ENCODE measurements at regions not wholly inside any gene's neighbourhood (a gene's known extent, or its start where the extent isn't known, plus 50 kb on each side); places are given as distances from the start of the nearest gene placed in this dataset.

DNA sequence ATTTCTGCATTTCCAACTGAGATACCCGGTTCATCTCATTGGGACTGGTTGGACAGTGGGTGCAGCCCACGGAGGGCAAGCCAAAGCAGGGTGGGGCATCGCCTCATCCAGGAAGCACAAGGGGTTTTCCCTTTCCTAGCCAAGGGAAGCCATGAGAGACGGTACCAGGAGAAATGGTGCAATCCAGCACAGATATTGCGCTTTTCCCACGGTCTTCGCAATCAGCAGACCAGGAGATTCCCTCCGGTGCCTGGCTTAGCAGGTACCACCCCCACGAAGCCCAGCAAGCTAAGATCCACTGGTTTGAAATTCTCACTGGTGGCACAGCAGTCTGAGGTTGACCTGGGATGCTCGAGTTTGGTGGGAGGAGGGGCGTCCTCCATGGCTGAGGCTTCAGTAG lies 527.0 kb downstream of the TLE1 start:
- no peak for DNase-seq

DNA sequence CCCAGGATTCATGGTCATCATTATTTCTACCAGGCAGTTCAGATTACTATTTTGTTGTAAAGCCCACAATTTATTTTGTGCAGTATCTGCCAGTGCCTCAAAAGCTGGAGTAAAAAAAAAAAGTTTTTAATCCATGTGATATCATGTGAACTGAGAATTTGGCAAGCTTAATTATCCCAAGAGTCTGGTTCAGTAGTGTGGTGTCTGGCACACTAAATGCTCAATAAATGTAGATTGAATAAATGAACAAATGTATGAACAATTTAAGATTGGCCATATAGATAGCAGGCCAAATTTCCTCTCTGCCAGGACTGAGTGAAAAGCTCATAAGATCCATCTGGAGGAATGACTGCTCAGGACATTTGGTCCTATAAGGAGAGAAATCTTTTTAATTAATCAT lies 533.0 kb downstream of the TLE1 start:
- DNase-seq: no peak

DNA sequence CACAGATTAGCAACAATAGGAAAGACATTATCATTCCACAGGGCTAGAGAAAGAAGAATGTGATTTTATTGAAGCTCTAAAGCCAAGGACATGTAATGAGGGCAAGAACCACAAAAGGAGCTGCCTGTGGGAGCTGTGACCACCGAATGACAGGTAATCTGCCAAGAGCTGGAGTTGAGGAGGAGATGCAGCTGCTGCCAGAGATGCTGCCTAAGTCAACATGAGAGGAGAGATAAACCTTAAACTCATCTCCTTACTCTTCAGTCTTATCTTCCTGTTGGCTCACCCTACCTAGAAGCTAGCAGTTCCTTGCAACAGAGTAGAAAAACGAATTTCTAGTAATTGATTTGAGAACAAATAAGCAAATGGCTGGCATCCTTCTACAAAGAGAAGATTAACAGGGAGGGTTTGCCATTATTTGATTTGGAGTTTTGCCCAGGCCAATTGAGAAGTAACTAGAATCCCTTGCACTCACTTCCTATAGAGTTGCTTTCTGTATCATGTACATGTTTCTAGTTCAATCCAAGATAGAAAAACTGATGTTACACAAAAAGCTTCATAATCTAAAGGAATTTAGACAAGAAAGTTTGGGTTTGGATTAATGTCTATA lies 539.2 kb downstream of the TLE1 start:
- no peak for DNase-seq

DNA sequence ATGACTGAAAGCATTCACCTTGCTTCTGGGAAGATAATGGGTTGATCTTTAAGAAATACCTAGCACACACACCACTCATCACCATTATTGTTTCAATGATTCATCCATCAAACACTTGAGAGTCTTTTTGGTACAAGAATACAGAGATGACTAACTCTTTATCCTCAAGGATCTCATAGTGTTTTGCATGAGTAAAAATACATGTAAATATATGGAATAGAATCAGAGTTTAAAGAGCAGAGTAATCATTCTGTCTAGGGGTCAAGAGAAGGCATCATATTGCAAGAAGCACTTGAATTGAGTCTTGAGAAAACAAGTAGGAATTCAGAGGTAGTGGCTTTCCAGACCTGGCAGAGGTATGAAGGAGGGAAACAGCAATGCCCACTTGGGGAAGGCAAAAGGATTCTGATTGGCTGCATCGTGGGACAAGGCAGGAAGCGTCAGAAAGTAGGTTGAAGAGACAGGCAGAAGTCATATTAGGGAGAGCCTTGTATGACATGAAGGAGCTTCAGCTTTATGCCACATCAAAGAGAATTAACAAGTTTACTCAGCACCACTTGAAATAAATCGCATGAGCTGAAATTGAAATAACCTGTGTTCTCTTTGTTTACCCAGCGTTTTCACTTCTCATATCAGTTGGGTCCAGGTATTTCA lies 542.5 kb downstream of the TLE1 start:
- DNase-seq: no peak

DNA sequence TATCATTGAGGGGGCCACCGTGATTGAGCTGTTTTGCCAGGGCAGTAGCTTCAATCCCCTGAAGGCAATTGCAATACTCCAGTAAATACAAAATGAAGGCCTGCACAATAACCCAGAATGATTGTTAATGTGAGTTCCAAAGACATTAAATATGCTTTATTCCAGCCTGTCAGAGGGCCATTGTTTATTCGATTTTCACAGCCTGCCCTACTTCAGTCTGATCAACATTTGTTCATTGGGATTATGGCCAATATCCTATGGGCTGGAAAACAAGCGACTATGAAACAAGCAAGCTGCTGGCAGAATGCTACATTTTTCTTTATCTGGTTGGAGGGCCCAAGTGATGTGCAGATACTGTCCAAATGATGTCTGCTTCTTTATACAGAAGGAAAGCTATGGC lies 543.1 kb downstream of the TLE1 start:
- no peak for DNase-seq

DNA sequence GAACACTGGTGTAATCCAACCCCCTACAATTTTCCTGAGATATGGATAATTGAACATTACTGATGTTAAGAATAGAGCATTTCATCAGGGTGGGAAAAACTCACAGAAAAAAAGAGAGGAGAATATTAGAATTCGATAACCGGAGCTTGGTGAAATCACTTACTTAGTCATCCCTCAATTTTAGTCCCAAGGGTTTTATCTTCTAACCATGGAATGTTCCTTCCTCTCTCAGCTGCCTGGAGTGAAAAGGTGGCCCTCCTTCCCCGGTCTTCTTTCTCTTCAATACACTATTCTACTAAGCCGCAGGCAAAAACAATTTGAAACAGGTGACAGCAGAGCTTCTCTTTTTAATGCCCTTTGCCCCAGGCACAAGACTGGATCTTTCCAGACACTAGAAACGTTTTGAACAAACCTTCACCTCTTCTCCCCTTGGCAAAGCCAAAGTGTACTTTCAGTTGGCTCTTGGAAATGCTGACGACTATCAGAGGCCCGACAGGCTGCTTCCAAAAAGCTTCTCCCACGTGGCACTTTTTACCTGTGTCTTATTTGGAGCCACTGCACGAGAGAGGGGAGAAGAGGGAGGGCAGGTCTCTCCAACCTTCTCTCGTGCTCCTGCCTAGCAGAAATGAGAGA lies 543.9 kb downstream of the TLE1 start:
- no peak for DNase-seq

DNA sequence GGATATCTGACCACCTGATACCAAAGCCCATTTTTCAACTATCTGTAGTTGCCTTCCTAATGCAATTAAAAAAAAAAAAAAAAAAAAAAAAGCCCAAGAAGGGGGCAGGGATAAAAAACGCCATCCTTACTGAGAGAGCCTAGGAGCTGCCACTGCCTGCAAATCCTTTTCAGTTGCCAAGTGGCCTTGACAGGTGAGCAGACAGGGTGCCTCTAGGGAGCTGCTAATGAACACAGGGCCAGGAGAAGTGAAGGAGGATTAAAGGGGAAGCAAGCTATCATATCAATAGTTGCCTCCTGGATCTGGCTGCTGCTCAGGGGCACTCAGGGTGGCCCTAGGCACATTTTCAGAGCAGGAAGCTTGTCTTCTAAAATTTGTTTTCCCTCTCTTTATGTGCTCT lies 547.4 kb downstream of the TLE1 start:
- no peak for DNase-seq

DNA sequence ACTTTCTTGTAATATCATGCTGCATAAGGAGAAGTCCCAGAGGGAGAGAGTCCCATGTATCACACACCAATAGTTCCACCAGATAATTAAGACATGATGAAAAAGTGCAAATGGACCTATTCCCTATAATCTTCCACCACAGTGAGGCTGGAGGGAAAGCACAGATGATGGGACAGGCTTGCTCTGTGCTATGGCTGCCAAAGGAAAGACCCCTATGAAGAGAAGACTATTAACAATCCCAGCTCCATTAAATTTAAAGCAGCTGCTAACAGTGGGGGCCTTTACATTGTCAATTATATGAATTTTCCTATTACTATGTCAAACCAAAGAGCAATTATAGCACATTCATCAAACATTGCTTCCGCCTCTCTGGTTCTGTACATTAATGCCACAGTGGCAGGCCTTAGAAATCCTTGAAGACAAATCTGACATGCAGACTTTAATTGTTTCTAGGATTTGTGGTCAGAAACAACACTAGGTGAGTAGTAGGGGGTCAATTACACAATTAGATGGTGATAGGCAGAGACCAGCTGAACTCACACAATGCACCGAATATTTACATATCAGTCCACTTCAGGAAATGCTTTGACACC lies 551.3 kb downstream of the TLE1 start:
- no peak for DNase-seq

DNA sequence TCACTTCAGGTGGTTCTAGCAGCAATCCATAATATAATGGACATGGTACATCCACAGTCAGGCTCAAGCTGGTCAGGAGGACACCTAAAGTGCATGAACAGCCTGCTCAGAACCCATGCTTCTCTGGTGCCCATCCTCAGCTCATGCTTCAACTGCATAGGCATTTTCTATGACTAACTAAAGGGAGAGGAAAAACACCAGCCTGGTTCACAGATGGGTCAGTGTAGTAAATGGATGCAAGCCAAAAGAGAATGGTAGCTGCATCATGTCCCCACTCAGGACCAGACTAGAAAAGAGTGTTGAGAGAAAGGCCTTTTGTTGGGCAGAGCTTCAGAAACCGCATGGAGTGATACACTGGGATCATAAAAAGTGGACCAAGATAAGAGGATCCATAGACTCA lies 556.6 kb downstream of the TLE1 start:
- no peak for DNase-seq

DNA sequence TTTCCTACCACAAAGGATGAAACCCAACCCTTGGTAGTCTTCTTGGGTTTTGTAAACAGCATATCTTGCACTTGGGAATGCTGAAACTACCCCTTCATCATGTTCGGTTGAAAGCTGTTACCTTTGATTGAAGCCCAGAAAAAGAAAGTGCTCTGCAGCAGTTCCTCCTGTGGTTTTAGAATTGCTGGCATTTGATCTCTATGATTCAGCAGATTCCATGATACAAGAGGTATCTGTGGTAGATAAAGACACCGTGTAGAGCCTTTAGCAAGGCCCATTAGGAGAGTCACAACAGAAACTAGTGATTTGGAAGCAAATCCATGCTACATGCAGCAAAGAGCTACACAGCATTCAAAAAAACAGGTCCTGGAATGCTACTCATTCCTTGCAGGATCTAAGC lies 557.0 kb downstream of the TLE1 start:
- DNase-seq: no peak

DNA sequence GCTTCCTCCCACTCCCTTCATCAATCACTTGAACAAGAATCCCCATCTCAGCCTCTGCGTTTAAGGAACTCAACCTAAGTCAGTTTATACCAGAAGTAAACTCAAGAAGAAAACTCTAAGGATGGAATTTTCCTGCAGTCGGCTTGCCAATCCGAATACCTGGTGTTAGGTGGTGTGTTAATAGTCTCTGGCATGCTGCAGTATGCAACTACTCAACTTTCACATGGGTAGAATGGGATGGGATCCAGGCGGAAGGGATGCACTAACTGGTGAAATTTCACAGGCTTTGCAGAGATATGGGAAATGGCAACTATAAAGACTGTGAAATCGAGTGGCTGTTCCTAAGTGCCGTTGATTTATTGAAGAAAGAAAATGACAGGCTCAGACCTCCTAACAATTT lies 560.6 kb downstream of the TLE1 start:
- DNase-seq: no peak

DNA sequence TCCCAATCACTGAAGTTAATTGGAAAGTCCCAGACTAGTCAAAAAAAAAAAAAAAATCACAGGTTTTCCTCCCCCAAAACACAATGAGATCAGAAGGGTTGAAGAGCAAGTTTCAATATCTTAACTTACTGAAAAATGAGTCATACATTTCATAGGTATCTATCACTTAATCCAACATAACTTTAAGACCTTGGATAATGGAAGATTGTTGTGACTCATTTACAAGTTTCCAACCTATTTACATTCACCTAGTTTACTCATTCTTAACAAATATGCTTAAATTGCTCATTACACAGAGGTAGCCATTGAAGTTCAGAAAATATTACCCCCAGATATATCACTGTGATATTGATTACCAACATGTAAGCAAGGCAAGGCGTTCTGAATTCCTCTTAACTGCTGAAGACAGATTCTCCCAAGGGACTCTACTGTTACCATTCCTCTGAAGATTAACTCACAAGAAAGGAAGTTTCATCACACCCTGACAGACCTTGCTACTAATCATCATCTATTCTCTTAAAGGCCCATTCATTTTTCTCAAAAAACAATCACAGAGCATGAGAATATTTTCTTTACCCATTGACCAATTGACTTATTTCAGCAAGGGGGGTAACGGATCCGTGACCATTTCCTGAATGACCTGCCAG lies 563.8 kb downstream of the TLE1 start:
- DNase-seq: no peak

DNA sequence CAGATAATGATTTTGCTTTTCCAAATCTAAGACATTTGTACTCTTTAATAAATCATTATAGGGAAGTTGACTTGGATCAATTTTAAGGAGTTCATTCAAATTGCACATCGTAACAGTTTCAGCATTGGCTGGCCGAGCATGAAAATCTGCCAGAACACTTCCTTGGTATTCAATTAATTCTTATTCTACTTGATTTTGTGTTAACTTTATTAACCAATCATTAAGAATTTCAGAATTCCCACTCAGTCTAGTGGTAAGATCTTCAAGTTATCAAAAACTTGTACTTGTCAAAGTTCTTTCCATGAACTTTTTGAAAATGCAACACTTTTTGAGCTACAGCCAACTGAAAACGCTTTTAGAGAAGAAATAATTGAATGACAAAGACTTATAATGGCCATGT lies 565.8 kb downstream of the TLE1 start:
- DNase-seq: no peak

DNA sequence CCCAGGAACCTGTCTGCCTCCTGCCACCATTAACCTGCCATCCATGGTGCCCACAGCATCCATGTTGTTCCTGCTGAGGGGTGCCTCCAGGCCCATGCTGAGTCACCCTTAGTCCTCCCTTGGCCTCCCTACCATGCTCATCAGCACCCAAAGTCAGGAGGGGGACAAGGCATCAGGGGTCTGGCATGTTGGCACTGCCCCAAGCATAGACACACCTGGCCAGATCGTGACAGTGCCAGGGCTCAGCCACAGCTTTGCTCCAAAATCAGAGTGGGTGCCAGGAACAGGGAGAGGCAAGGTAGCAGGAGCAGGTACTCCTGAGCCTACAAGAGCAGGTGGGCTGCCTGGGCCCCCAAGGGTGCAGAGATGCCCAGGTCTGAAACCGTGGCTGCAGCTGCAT lies 566.6 kb downstream of the TLE1 start:
- DNase-seq: no peak

DNA sequence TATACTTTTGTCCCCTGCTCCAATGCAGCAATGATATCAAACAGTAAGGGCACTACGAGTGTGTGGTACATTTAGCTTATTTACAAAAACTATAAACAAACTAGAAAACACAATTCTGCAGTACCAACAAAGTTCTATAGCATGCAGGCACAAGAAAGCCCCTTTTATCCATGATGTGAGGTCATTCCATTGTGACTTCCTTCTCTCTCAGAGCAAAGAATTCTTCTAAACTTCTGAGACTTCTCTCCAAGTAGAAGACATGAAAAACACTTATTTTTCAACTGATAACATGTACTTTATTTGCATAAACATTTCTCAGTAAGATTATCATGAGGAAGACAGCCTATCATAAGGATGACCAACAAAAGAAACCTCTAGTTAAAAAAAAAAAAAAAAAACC lies 569.8 kb downstream of the TLE1 start:
- no peak for DNase-seq

DNA sequence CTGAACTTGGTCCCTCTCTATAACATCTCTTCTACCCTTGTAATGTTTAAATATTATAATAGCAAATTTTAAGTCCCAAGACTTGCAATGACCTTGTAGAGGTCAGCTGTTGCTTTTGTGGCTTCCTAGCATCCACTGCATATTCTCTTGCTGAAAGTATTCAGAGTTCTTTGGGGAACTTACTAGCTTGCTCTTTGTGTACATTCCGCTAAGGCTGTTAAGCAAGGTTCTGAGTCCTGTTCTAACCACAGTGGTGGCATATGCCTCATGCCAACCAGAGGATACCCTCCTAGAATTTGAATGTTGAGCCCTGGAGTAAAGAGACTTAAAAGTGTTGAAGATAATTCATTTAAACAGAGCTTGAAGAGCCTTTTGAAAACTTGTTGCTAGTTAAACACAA lies 570.9 kb downstream of the TLE1 start:
- DNase-seq: no peak

DNA sequence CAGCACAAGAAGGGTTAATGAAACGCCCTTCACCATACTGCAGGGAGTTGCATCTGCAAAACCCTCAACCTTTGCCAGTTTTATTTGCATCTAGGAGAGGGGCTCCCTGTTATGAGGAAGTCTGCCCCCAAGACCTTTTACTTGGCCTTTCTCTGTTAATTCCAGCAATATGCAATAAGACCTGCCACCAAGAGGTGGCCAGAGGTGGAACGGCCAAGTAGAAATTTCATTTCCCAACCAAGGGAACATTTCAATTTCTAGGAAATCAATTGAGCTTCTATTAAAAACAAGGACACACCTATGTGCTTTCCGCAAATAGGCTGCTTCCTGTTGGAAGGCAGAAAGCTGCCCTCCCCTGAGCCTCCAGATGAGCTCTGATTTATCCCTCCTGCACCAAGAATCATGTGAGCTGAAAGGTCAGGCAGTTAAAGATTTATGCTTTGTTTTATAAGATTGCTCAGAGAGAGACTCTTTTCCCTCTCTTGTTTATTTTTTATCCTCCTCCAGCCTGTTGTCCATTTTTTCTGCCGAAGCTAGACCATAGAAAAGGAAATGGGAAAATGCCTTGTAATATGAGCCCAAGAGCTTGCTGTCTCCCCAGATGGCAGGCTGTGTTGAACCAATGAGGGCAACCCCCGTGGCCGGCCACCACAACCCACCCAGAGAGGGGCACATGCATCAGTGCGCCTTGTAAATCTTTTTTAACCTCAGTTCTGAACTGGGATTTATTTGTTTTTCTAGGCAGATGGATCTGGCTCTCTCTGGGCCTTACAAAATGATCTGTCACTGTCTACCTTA lies 572.8 kb downstream of the TLE1 start:
- no peak for DNase-seq

DNA sequence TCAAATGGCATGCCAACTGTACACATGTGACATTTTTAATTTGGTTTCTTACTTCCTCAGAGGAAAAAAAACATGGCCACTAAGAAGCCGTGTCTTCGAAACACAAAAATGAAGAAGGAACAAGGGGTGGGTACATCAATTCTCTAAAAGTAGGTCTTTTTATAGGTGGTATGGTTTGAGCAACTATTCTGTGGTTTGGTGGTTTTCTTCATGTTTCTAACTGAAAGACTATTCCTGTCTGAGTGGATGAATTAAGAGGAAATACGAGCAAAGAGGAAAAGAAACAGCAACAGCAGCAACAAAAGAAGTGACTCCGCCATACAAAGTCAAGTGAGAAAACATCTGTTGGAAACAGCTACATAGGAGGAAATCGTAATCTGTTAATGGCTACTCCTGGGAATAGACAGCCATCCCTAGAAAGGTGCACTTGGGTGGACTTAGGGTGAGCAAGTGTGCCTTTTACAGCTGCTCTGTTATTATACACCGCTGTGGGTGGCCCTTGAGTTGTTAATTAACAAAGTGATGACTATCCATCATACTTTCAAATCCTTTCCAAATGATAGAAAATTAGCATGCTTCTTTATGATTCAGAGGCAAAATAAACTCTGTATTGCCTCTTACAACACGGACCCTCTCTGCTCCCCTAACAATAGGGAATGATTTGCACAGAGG lies 575.8 kb downstream of the TLE1 start:
- DNase-seq: no peak

DNA sequence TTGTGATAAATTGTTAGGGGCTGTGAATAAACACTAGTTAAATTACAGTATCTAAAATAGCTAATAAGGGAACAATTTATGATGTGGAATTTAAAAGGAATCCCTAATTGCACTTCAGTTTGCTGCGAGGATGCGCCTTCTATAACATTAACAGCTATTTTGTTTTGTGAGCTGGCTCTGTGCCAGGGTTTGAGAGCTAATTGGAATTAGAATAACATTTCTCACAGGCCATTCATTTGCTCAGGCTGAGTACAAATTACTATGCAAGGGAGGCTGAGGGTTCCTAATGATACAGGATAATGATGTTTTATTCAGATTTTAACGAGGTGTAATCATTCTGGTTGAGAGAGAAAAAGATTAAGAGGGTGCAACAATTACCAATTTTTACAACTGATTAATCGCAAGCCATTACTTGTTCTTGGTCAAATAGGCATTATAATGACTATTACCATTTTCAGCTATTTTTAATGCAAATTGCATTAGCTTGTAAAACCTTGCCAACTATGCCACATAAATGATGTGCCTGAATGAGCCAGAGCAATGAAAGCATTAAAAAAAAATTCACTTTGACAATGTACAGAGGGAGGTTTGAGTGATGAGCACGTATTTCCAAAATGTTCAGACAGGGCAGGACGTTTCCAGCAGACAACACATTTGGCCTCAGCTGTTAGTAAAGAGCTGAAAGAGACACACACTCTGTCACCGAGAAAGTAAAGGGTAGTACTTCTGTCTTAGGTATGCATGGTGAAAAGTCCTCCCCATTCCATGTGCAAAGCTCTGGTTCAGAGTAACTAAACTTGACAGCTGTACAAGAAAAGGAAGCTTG lies 576.5 kb downstream of the TLE1 start:
- DNase-seq: no peak

DNA sequence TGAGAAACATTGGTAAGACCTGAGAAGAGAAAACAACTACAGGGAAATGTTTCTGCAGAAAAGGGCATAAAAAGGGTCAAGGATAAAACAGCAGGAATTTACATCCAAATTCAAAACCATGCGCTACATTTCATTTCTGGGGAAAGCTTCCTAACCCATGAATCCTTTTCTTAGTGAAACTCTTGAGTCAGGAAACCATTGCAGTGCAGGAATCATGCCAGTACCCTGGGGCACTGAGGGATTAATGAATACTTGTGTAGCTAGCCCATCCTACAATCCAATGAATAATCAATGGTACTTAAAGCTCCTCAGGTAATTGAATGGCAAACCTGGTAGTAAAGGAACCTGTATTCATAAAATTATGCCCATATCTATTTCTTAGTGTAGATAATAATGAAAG lies 580.5 kb downstream of the TLE1 start:
- DNase-seq: no peak

DNA sequence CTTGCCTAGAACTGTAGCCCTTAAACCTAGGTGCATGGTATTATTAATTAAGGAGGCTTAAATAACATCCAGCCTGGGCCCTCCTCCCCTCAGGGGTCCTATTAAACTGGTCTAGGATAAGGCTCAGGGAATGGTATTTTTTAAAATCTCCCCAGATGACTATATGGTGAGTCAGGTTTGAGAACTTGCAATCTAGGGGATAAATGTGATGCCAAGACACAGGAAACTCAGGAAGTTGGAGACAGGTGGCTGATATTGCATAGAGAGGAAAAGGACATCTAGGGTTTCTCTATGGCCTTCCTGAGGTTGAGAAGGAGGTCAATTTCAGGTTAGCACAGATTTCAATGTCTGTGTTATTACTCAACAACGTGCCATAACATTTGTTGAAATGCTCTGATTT lies 581.0 kb downstream of the TLE1 start:
- DNase-seq: no peak

Data from effector CD8-positive, alpha-beta T cell (primary cell).